Ovary (tissue), 7 donors: ENCODE measurements at regions not wholly inside any gene's neighbourhood (a gene's known extent, or its start where the extent isn't known, plus 50 kb on each side); places are given as distances from the start of the nearest gene placed in this dataset.

ENCODE experiments used
- DNase-seq, 5 donors: peaks; one replicate each; pipeline ENCODE4 v3.0.0-alpha.2; 2019 to 2020
- H3K27ac ChIP-seq, 2 donors: fragments of 200-600 bp; one replicate each; pipeline versions ENCODE4 v1.5.1 to v1.8.0; 2019 to 2022
- H3K27me3 ChIP-seq: fragments of 200-600 bp; one replicate; pipeline ENCODE4 v1.8.0; 2022
- H3K36me3 ChIP-seq: fragments of 200-600 bp; sonication (generic); one replicate; pipeline ENCODE4 v1.5.1; 2019
- H3K4me1 ChIP-seq: one replicate; pipeline ENCODE4 v1.8.1; 2013; ENCODE audit warnings: mild to moderate bottlenecking, moderate library complexity; ENCODE audit not compliant: insufficient read depth
- H3K4me3 ChIP-seq: fragments of 200-600 bp; sonication (generic); one replicate; pipeline ENCODE4 v1.5.1; 2017
- H3K9me3 ChIP-seq, 2 donors: fragments of 200-600 bp in 1 of 2; sonication (generic) in 1 of 2; one replicate each; pipeline versions ENCODE4 v1.5.1 to v1.8.1; 2013 to 2019; ENCODE audit warnings: mild to moderate bottlenecking in 1 of 2, moderate library complexity in 1 of 2
- CTCF ChIP-seq, 3 donors: fragments of 450-650 bp in 2 of 3; fragments of 200-600 bp in 1 of 3; IDR thresholded peaks; one replicate each; pipeline versions ENCODE4 v1.5.1 to v1.8.0; 2016 to 2022; ENCODE audit warnings: antibody characterized with exemption in 3 of 3, mild to moderate bottlenecking in 1 of 3
- EP300 ChIP-seq: sonication (generic); formaldehyde crosslinking; IDR thresholded peaks from one replicate; pipeline ENCODE4 v1.6.1; 2017; ENCODE audit warnings: antibody characterized with exemption
- POLR2A ChIP-seq: fragments of 450-650 bp; IDR thresholded peaks from one replicate; pipeline ENCODE4 v1.6.1; 2017; ENCODE audit warnings: antibody characterized with exemption, mild to moderate bottlenecking, moderate library complexity
- WGBS, 3 donors: extraction: QIAGEN DNeasy Blood & Tissue Kit in 1 of 3; methylation state at CpG; one replicate each; pipeline versions ENCODE4 v1.1.5 to v1.1.7; 2013 to 2017; 5-methylcytosine and 5-hydroxymethylcytosine counted together
- intact Hi-C, 4 donors: fragments of 100-400 bp; cut with DNase I; formaldehyde crosslinking; loops; one replicate each; pipeline versions ENCODE4 v1.11.0 to v1.15.1; 2022 to 2023
- donor health status: DM: no; HTN: no; CAD: no; lungs with moderate emphysema.
- donor health status: DM: no; HTN: no; CAD: no.
- donor health status: Bipolar disorder and iron deficiency.
- donor health status: DM: no; HTN: no; CAD: no.
- donor health status: DM: yes; HTN: yes; CAD: no.

GRCh38 chr21:15119486-15119885 is 54.7 kb upstream of the NRIP1 start:
- 35 to 61% (median 46%) methylated on average over 3 of the region's 3 CpGs for WGBS, 3 donors
- peaks cover 9% of the 10 kb centered on the region for H3K4me1 ChIP-seq
- intact Hi-C loops: no loop called here
- H3K4me3 ChIP-seq: no peak overlapping the region
- H3K27me3 ChIP-seq: no peaks in the 10 kb centered on the region
- DNase-seq: no peak
- no peak for TF ChIP-seq CTCF (IDR thresholded peaks at IDR 0.05)
- TF ChIP-seq EP300: no peak
- no peak for TF ChIP-seq POLR2A
- H3K9me3 ChIP-seq: no peaks in the 10 kb centered on the region
- no peaks in the 10 kb centered on the region for H3K36me3 ChIP-seq
- H3K27ac ChIP-seq: no peak overlapping the region

GRCh38 chr21:15121097-15121654 is 56.4 kb upstream of the NRIP1 start:
- peak overlapping the region in 1 of 2 donors; percentile 50 for H3K27ac ChIP-seq
- DNase-seq: peak in 1 of 5 donors; percentile 7
- 60 to 62% (median 60%) methylated on average over 5 of the region's 5 CpGs for WGBS, 3 donors
- H3K27me3 ChIP-seq: no peaks in the 10 kb centered on the region
- no peak overlapping the region for H3K4me3 ChIP-seq
- H3K4me1 ChIP-seq: peaks cover 9% of the 10 kb centered on the region
- no peaks in the 10 kb centered on the region for H3K36me3 ChIP-seq
- intact Hi-C loops: no loop called here
- H3K9me3 ChIP-seq: no peaks in the 10 kb centered on the region
- no peak for TF ChIP-seq EP300
- TF ChIP-seq CTCF (IDR thresholded peaks at IDR 0.05): no peak
- no peak for TF ChIP-seq POLR2A

- Histone ChIP-seq H3K27ac (peak overlapping the region in 1 of 2 donors; percentile 50), H3K4me3 (no peak overlapping the region), H3K9me3 (no peaks in the 10 kb centered on the region), H3K4me1 (peaks cover 9% of the 10 kb centered on the region), H3K27me3 (no peaks in the 10 kb centered on the region), H3K36me3 (no peaks in the 10 kb centered on the region)
- intact Hi-C loops: no loop called here
- peak in 4 of 5 donors; percentile 13 to 44 (median 19) for DNase-seq
- 7 to 9% (median 8%) methylated on average over 3 of the region's 3 CpGs for WGBS, 3 donors
- TF ChIP-seq EP300 (no peak), POLR2A (no peak), CTCF (IDR thresholded peaks at IDR 0.05) (no peak)
Measured at GRCh38 chr21:15121655-15122120, 56.9 kb upstream of the NRIP1 start.

GRCh38 chr21:15122241-15122640 is 57.4 kb upstream of the NRIP1 start:
- DNase-seq: no peak
- Histone ChIP-seq H3K9me3 (no peaks in the 10 kb centered on the region), H3K27ac (peak overlapping the region in 1 of 2 donors; percentile 50), H3K36me3 (no peaks in the 10 kb centered on the region), H3K4me3 (no peak overlapping the region), H3K27me3 (no peaks in the 10 kb centered on the region), H3K4me1 (peaks cover 9% of the 10 kb centered on the region)
- intact Hi-C loops: no loop called here
- WGBS, 3 donors: 6 to 21% (median 7%) methylated on average over 4 of the region's 4 CpGs
- TF ChIP-seq POLR2A: no peak
- no peak for TF ChIP-seq CTCF (IDR thresholded peaks at IDR 0.05)
- no peak for TF ChIP-seq EP300
